SIG-M5 treated with dmso at 0.1 percent for 504 hours (cell line): ENCODE measurements at regions not wholly inside any gene's neighbourhood (a gene's known extent, or its start where the extent isn't known, plus 50 kb on each side); places are given as distances from the start of the nearest gene placed in this dataset.
A peak's percentile ranks its signal among the peaks of the same experiment; 100 is the strongest.

Experiments
- DNase-seq: peaks from one replicate; lab custom pipeline; 2025; ENCODE audit not compliant: unreplicated experiment; lab: John Stamatoyannopoulos, UW

GRCh38 chr1:88186911-88187310 lies 497.2 kb upstream of the PKN2 start:
- DNase-seq, result no peak

GRCh38 chr1:88188038-88188437 lies 496.0 kb upstream of the PKN2 start:
- DNase-seq, result no peak

GRCh38 chr1:88189525-88189924 lies 494.5 kb upstream of the PKN2 start:
- DNase-seq, result no peak

- DNase-seq, result peak; percentile 12
Observed at GRCh38 chr1:88191917-88192316, 492.2 kb upstream of the PKN2 start.

GRCh38 chr1:88194542-88194941 lies 489.5 kb upstream of the PKN2 start:
- no peak for DNase-seq

GRCh38 chr1:88200545-88200944 lies 483.5 kb upstream of the PKN2 start:
- no peak for DNase-seq

GRCh38 chr1:88204111-88204510 lies 480.0 kb upstream of the PKN2 start:
- DNase-seq, result no peak

- no peak for DNase-seq
Observed at GRCh38 chr1:88204612-88205167, 479.4 kb upstream of the PKN2 start.

- DNase-seq, result no peak
Observed at GRCh38 chr1:88208389-88208788, 475.7 kb upstream of the PKN2 start.

GRCh38 chr1:88210103-88210787 lies 473.8 kb upstream of the PKN2 start:
- DNase-seq, result no peak

GRCh38 chr1:88216441-88216840 lies 467.6 kb upstream of the PKN2 start:
- no peak for DNase-seq

- no peak for DNase-seq
Observed at GRCh38 chr1:88217386-88217785, 466.7 kb upstream of the PKN2 start.

GRCh38 chr1:88219521-88219920 lies 464.6 kb upstream of the PKN2 start:
- DNase-seq, result no peak

- DNase-seq, result no peak
Observed at GRCh38 chr1:88221411-88221810, 462.7 kb upstream of the PKN2 start.

GRCh38 chr1:88224906-88225305 lies 459.2 kb upstream of the PKN2 start:
- no peak for DNase-seq

- peak; percentile 6 for DNase-seq
Observed at GRCh38 chr1:88228114-88228513, 456.0 kb upstream of the PKN2 start.

- DNase-seq, result no peak
Observed at GRCh38 chr1:88230126-88230525, 453.9 kb upstream of the PKN2 start.

- DNase-seq, result no peak
Observed at GRCh38 chr1:88237058-88237457, 447.0 kb upstream of the PKN2 start.

- DNase-seq, result no peak
Observed at GRCh38 chr1:88239205-88239604, 444.9 kb upstream of the PKN2 start.

GRCh38 chr1:88247666-88248065 lies 436.4 kb upstream of the PKN2 start:
- DNase-seq, result no peak

- DNase-seq, result no peak
Observed at GRCh38 chr1:88250915-88251314, 433.2 kb upstream of the PKN2 start.

GRCh38 chr1:88252745-88253144 lies 431.3 kb upstream of the PKN2 start:
- no peak for DNase-seq

- no peak for DNase-seq
Observed at GRCh38 chr1:88265606-88266005, 418.5 kb upstream of the PKN2 start.
